ENCODE measurements at regions not wholly inside any gene's neighbourhood (a gene's known extent, or its start where the extent isn't known, plus 50 kb on each side); places are given as distances from the start of the nearest gene placed in this dataset.

GRCh38 chr3:117135207-117135606, 425.6 kb downstream of the TUSC7 start:
- DNase-seq, result no peak

DNA sequence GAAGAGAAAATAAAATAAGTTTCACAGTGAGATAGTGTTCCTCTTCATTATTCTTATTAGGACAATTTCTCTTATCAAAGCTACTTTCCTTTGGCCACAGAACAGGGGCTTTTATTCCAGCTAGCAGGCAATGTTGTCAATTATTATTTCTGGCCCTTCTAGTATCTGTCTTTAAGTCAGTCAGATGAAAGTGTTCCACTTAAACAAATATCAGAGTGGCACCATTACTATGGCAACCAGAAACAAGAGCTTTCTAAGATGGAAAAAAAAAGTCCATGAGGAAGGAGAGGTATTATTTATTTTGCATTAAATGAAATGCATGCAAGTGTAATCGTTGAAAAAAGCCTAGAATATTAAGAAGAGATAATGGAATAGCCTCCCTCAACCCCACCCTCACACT, 426.4 kb downstream of the TUSC7 start:
- no peak for DNase-seq

DNA sequence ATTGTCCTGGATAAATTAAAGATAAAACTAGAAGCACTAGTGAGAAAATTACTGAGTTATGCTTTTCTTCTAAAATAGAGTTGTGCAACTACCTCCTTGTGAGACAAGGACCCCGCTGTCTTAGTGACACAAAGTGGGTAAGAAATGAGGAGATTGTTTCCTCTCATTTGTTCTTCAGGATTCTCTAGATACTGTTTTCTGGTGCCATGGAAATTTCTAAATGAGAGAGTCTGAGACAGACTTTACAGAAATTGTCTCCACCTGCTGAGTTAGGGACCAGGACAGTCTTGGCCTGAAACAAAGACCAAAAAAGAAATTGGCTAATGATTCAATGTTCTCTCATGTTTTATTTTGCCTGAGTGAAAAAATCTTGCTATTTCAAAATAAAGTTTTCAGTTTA, 427.5 kb downstream of the TUSC7 start:
- no peak for DNase-seq

DNA sequence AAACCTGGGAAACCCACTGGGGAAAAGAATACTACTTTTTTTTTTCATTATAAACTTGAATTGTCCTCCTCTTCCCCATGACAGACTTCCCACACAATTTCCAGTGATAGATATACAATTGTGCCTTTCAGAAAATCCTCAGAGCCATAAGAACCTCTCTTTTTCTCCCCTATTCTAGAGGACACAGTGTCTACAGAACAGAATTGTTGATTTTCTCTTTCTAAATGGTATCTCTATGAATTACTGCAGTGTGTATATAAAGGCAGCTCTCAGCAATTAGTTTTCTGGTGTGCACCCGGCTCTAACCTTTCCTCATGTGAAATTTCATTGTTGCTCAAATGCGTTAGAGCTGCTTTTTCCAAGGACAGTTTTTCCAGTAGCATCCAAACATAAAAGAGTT, 430.1 kb downstream of the TUSC7 start:
- no peak for DNase-seq

- DNase-seq, result no peak
Observed at GRCh38 chr3:117141812-117142211, 432.2 kb downstream of the TUSC7 start.

DNA sequence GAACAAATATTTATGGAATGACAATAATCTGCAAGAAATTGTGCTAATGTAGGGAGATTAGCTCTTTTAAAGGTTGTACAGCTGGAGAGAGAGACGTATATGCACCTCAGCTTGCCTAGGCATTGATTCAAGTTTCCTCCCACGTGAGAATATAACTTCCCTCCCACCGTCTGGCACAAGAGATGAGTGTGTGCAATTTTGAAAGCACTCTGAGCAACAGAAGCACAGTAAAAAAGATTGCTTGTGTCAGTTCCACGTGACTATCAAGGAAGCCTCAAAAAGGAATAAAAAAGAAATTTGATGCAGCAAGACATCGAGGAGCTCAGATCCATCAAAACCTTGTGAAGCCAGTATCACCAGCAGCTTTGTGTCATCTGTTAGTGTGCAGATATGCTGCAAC, 435.3 kb downstream of the TUSC7 start:
- DNase-seq, result no peak

DNA sequence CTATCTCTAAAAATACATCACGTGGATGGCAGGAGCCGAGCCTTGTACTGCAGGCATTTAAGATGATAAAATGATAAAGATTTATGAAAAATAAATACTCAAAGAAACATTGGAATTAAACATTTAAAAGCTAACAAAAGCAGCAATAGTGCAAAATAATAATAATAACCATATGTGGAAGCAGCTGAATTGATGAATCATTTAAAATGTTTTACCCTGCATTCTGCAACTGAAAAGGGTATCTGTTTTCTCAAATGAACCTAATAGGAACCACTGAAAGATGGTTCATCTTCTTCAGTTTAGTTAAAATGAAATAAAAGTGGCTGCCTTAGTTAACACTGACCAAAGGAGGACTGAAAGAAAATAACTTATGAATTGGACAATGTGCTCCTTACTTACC, 436.1 kb downstream of the TUSC7 start:
- DNase-seq, result no peak

- DNase-seq, result no peak
Observed at GRCh38 chr3:117146571-117146970, 437.0 kb downstream of the TUSC7 start.

GRCh38 chr3:117149584-117149983, 440.0 kb downstream of the TUSC7 start:
- DNase-seq, result no peak

DNA sequence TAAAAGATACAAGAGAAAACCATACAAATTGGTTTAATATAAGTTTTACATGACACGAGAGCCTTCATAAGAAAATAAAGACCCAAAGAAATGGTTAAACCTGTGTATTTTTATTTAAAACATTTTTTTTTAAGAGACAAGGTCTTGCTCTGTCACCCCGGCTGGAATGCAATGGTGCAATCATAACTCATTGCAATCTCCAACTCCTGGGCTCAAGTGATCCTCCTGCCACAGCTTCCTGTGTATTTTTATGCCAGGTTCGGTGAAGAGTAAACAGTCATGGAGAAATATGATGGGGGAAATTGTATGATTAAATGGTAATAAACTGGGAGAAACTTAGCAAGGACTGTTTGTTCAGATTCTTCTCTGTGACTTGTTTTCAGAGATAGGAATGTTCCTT, 441.0 kb downstream of the TUSC7 start:
- DNase-seq, result no peak

DNA sequence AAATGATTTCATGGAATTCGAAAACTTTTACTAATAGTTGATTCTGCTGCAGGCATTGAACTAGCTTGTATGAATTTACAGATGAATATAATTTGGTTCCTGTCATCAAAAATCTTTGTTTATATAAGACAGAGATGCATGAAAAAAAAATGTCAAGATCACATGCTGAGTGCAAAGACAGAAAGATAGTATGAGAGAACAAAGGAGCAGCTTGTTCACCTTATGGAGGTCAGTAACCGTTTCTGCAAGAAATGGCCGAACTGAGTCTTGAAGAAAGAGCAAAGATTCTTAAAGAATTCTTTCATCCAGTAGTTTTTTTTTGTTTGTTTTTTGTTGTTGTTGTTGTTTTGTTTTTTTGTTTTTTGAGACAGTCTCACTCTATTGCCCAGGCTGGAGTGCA, 450.6 kb downstream of the TUSC7 start:
- no peak for DNase-seq

GRCh38 chr3:117161816-117162215, 452.2 kb downstream of the TUSC7 start:
- no peak for DNase-seq

DNA sequence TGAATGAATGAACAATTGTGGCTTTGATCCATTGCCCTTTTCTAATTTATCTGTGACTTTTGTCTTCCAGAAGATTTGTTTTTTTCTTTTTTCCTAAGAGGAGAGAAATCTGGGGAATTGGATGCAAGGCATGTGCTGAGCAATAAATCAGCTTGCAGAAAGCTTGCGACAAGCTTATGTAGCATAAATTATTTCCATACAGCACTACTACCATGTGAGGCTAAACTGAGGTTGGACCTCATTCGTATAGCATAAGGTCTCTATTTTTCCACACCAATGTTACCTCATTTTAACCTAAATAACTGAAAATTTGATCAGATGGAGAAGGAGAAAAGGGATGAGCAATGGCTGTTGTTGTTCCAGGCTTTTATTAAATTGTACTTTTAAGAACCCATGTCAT, 455.6 kb downstream of the TUSC7 start:
- DNase-seq, result no peak

- no peak for DNase-seq
Observed at GRCh38 chr3:117165601-117166051, 456.0 kb downstream of the TUSC7 start.

DNA sequence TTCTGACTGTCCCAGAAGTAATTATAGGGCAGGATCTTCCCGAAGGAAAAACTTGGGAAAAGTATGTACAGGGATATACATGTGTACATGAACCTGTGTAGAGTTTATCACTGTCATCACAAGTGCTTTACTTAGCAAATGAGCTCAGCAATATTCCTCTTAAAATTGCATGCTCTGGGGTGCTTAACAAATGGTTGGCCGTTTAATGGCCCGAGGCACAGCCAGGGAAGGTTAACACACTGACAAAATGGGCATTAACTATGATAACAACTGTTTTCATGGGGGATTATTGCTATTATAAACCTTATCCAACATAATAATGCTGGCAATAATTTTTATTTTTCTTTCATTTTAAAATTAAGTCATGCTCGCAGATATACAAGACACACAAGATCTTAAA, 459.3 kb downstream of the TUSC7 start:
- no peak for DNase-seq

DNA sequence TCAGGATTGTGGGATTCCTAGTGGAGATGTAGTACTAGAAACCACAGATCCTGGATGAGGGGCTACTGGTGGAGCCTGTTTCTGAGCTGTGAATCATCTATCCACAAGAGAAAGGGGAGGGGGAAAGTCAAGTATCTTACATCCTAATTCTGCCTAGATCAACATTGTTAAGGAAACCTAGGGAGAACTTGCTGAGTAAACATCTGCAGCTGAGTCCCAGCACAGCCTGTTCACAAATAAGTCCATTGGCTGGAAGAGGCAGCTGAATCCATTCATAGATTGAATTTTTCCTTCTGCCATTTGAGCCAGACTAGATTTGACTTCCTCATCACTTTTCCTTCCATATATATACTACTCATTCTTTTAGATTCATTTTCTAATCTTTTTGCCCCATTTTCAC, 460.5 kb downstream of the TUSC7 start:
- no peak for DNase-seq

DNA sequence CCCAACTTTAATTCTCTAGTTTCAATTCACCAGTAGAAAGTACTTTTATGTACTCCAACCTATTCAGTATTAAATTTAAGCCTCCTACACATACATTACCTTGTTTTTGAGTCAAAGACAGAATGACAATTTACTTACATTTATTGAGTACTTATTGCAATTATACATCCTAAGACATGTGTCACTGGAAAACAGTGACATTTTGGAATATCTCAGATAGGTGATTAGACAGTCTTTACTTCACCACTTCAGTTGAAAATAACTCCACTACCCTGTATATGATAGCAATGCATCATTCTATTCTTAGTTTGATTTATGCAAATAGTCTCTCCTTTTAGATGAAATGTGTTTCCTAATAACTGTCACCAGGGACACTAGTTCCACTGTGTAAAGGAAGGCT, 461.5 kb downstream of the TUSC7 start:
- DNase-seq, result no peak

- DNase-seq, result no peak
Observed at GRCh38 chr3:117172426-117172825, 462.8 kb downstream of the TUSC7 start.

GRCh38 chr3:117181222-117181621, 471.6 kb downstream of the TUSC7 start:
- DNase-seq, result no peak

DNA sequence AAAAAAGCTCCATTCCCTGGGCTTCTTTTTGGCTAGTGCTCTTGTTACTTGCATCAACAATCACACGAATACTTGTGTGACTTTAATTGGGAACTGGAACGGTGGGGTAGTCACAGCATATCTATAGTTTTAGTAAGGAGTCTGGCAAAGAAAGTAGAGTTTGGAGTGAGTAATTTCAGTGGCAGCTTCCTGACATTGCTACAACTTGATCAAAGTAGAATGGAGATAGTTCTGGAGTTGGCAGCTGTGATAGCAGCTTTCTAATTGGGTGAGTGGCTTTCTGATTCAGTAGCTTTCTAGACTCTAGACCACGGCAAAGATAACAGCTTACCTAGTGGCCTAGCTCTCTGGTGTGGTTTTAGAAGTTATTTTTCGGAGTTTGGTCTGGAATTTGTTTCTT, 475.0 kb downstream of the TUSC7 start:
- DNase-seq, result no peak

DNA sequence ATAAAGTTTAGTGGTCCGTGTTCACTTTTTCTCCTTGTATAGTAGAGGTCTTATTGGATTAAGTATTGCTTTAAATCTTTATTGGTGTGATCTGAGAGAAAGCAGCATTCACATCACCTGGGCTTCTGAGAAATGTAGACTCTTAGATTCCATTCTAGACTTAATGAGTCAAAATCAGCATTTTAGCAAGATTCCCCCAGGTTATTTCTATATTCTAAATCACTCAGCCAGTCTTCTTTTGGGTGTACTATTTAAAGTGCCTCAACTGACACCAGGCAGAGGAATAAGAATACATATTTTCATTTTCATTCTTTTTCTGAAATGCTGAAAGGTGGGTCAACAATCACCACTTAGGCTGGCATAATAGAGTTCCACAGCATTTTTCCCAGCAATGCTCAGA, 481.7 kb downstream of the TUSC7 start:
- no peak for DNase-seq

- no peak for DNase-seq
Observed at GRCh38 chr3:117192888-117193287, 483.3 kb downstream of the TUSC7 start.

DNA sequence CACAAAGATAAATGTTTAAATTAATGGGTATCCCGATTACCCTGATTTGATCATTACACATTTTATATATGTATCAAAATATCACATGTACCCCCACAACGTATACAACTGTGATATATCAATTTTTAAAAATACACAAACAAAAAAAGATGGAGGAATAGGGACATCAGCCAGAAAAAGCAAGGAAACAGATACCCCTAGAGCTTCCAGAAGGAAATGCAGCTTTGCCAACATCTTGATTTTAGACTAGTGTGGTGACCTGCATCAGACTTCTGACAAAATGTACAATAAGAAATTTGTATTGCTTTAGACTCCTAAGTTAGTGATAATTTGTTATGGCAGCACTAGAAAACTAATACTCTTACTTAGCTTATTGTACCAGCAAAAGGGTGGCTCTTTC, 483.8 kb downstream of the TUSC7 start:
- no peak for DNase-seq

GRCh38 chr3:117195034-117195433, 485.5 kb downstream of the TUSC7 start:
- no peak for DNase-seq

DNA sequence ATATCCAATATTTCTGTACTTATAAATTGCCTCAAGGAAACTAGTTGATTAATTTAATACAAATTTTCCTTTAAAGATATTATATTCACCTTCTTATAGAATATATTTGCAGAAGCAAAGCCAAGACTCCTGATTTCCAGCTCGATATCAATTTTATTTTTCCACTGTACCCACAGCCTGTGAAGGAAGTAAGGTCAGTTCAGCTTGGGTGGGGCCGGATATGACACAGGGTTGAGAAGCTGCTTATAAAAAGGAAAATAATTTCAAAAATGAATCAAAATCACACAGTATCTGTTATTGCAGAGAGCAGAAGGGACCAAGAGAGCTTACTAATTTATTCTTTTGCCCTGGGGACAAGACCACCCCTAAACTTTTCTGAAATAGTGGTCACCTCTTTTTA, 491.4 kb downstream of the TUSC7 start:
- DNase-seq, result no peak

Measured in activated CD8-positive, alpha-beta memory T cell treated with anti-CD3 and anti-CD28 coated beads for 24 hours (primary cell).